A673 (cell line): ENCODE measurements at regions not wholly inside any gene's neighbourhood (a gene's known extent, or its start where the extent isn't known, plus 50 kb on each side); places are given as distances from the start of the nearest gene placed in this dataset.
A peak's percentile ranks its signal among the peaks of the same experiment; 100 is the strongest.

Experiments used
- BruUV-seq: library from RNA; stranded (reverse); fragments of 400-500 nt; replicated peaks from 2 replicates; lab custom pipeline; 2021; lab: Mats Ljungman, UMichigan
- CTCF ChIA-PET: fragments of 300-600 bp; sonication (Branson Sonifier 250); formaldehyde crosslinking; loops from one replicate; lab custom pipeline; 2022; ENCODE audit warnings: antibody characterized with exemption; lab: Charles Lee
- POLR2A ChIA-PET: fragments of 300-600 bp; sonication (Branson Sonifier 250); formaldehyde crosslinking; loops from one replicate; lab custom pipeline; 2022; ENCODE audit warnings: antibody characterized with exemption; ENCODE audit not compliant: low non-redundant PET; lab: Charles Lee
- DNase-seq: peaks from one replicate; pipeline ENCODE4 v3.0.0-alpha.2; 2015; ENCODE audit warnings: low spot score
- H3K27ac ChIP-seq: fragments of 200-600 bp; sonication (generic); 2 replicates; pipeline ENCODE4 v1.5.1; 2016; ENCODE audit warnings: mixed run types, low read depth, mild to moderate bottlenecking, mixed read lengths, antibody characterized with exemption, low read length; ENCODE audit not compliant: poor library complexity, severe bottlenecking
- H3K27me3 ChIP-seq: fragments of 200-600 bp; sonication (generic); replicated peaks from 2 replicates; pipeline ENCODE4 v1.6.1; 2017; ENCODE audit warnings: mixed run types, low read depth, mild to moderate bottlenecking, mixed read lengths, antibody characterized with exemption, low read length; ENCODE audit not compliant: insufficient read depth, poor library complexity
- H3K36me3 ChIP-seq: fragments of 200-600 bp; sonication (generic); 2 replicates; pipeline ENCODE4 v1.6.1; 2016; ENCODE audit warnings: mixed run types, mild to moderate bottlenecking, mixed read lengths, antibody characterized with exemption, low read length; ENCODE audit not compliant: insufficient read depth, poor library complexity, severe bottlenecking
- H3K4me1 ChIP-seq: fragments of 200-600 bp; sonication (generic); 2 replicates; pipeline ENCODE4 v1.6.1; 2017; ENCODE audit warnings: mixed run types, mild to moderate bottlenecking, mixed read lengths, antibody characterized with exemption, low read length; ENCODE audit not compliant: insufficient read depth, poor library complexity, severe bottlenecking
- H3K4me3 ChIP-seq: fragments of 200-600 bp; sonication (generic); 2 replicates; pipeline ENCODE4 v1.5.1; 2016; ENCODE audit warnings: low read depth, mixed run types, mild to moderate bottlenecking, mixed read lengths, low read length; ENCODE audit not compliant: poor library complexity, severe bottlenecking
- H3K9me3 ChIP-seq: fragments of 200-600 bp; sonication (generic); 2 replicates; pipeline ENCODE4 v1.6.1; 2016; ENCODE audit warnings: mixed run types, low read depth, mild to moderate bottlenecking, mixed read lengths, antibody characterized with exemption, low read length; ENCODE audit not compliant: poor library complexity, severe bottlenecking
- CTCF ChIP-seq: fragments of 300-800, 200-600 bp; sonication (generic); conservative IDR thresholded peaks from 2 replicates; pipeline ENCODE4 v1.5.1; 2017; ENCODE audit warnings: low read depth, mild to moderate bottlenecking, antibody characterized with exemption, low read length, moderate library complexity, mixed read lengths
- EZH2 ChIP-seq: fragments of 200-600 bp; sonication (generic); IDR thresholded peaks from 2 replicates; pipeline ENCODE4 v1.6.1; 2017; ENCODE audit warnings: borderline replicate concordance, low read depth, mild to moderate bottlenecking, mixed read lengths, antibody characterized with exemption, low read length; ENCODE audit not compliant: poor library complexity, severe bottlenecking
- intact Hi-C: fragments of 100-400 bp; cut with micrococcal nuclease; formaldehyde crosslinking; loops from one replicate; pipeline ENCODE4 v1.10.0; 2022; ENCODE audit not compliant: unreplicated experiment

GRCh38 chr3:159667261-159667660, 321.4 kb upstream of the IL12A start:
- TF ChIP-seq CTCF, result no peak
- no peaks in the 10 kb centered on the region for H3K4me1 ChIP-seq
- intact Hi-C loops, result no loop called here
- no peaks in the 10 kb centered on the region for H3K9me3 ChIP-seq
- H3K27me3 ChIP-seq, result no peaks in the 10 kb centered on the region
- POLR2A ChIA-PET, result no interaction called here
- H3K36me3 ChIP-seq, result no peaks in the 10 kb centered on the region
- no peak for DNase-seq
- H3K4me3 ChIP-seq, result no peak overlapping the region
- no TSS peak for BruUV-seq
- no peak overlapping the region for H3K27ac ChIP-seq
- CTCF ChIA-PET, result no interaction called here

GRCh38 chr3:159668461-159668860, 320.2 kb upstream of the IL12A start:
- Histone ChIP-seq H3K4me1 (no peaks in the 10 kb centered on the region), H3K9me3 (no peaks in the 10 kb centered on the region), H3K27ac (no peak overlapping the region), H3K27me3 (no peaks in the 10 kb centered on the region), H3K36me3 (no peaks in the 10 kb centered on the region), H3K4me3 (no peak overlapping the region)
- POLR2A ChIA-PET, result no interaction called here
- no TSS peak for BruUV-seq
- CTCF ChIA-PET, result no interaction called here
- intact Hi-C loops, result no loop called here
- DNase-seq, result no peak
- no peak for TF ChIP-seq CTCF
- no peak for TF ChIP-seq EZH2

GRCh38 chr3:159668990-159669476, 319.6 kb upstream of the IL12A start:
- Histone ChIP-seq H3K4me3 (no peak overlapping the region), H3K27ac (no peak overlapping the region), H3K9me3 (no peaks in the 10 kb centered on the region), H3K36me3 (no peaks in the 10 kb centered on the region), H3K27me3 (no peaks in the 10 kb centered on the region), H3K4me1 (no peaks in the 10 kb centered on the region)
- POLR2A ChIA-PET, result no interaction called here
- intact Hi-C loops, result no loop called here
- peak; percentile 10 for DNase-seq
- TF ChIP-seq CTCF (no peak), EZH2 (no peak)
- CTCF ChIA-PET, result no interaction called here
- no TSS peak for BruUV-seq
